GM23338 (cell line): ENCODE measurements at regions not wholly inside any gene's neighbourhood (a gene's known extent, or its start where the extent isn't known, plus 50 kb on each side); places are given as distances from the start of the nearest gene placed in this dataset.

Source experiments
- ATAC-seq: fragments of 200-7000 bp; cut with Tn5 transposase; 3 replicates; pipeline ENCODE4 v1.9.1; 2020
- DNase-seq: peaks from one replicate; pipeline ENCODE4 v3.0.0-alpha.2; 2015; ENCODE audit warnings: low spot score
- H2AFZ ChIP-seq: fragments of 200-600 bp; sonication (generic); 2 replicates; pipeline ENCODE4 v1.8.0; 2016; ENCODE audit warnings: antibody characterized with exemption, mild to moderate bottlenecking, moderate library complexity
- H3F3A ChIP-seq: fragments of 200-600 bp; sonication (generic); replicated peaks from 2 replicates; pipeline ENCODE4 v1.8.0; 2017; ENCODE audit warnings: antibody characterized with exemption, mixed run types, low read depth
- H3K27ac ChIP-seq: fragments of 200-600 bp; sonication (generic); 2 replicates; pipeline ENCODE4 v1.6.1; 2016; ENCODE audit warnings: low read depth
- H3K27me3 ChIP-seq: fragments of 200-600 bp; sonication (generic); 2 replicates; pipeline ENCODE4 v1.8.0; 2016; ENCODE audit warnings: mild to moderate bottlenecking, mixed run types, moderate library complexity; ENCODE audit not compliant: insufficient read depth
- H3K36me3 ChIP-seq: fragments of 200-600 bp; sonication (generic); 2 replicates; pipeline ENCODE4 v1.8.0; 2016; ENCODE audit warnings: mild to moderate bottlenecking; ENCODE audit not compliant: insufficient read depth
- H3K4me1 ChIP-seq: fragments of 200-600 bp; sonication (generic); 2 replicates; pipeline ENCODE4 v1.8.0; 2016; ENCODE audit warnings: mild to moderate bottlenecking, moderate library complexity; ENCODE audit not compliant: insufficient read depth
- H3K4me2 ChIP-seq: fragments of 200-600 bp; sonication (generic); 2 replicates; pipeline ENCODE4 v1.7.1; 2017; ENCODE audit warnings: mixed run types
- H3K4me3 ChIP-seq: fragments of 200-600 bp; sonication (generic); 2 replicates; pipeline ENCODE4 v1.6.1; 2016; ENCODE audit warnings: mixed run types
- H3K79me2 ChIP-seq: fragments of 200-600 bp; sonication (generic); replicated peaks from 2 replicates; pipeline ENCODE4 v1.8.0; 2017; ENCODE audit warnings: mild to moderate bottlenecking; ENCODE audit not compliant: insufficient read depth
- H3K9me2 ChIP-seq: fragments of 200-600 bp; sonication (generic); 2 replicates; pipeline ENCODE4 v1.8.0; 2017; ENCODE audit not compliant: insufficient read depth
- H4K20me1 ChIP-seq: fragments of 200-600 bp; sonication (generic); replicated peaks from 2 replicates; pipeline ENCODE4 v1.8.0; 2017; ENCODE audit warnings: mild to moderate bottlenecking; ENCODE audit not compliant: insufficient read depth
- H3K27ac Mint-ChIP-seq: 2 replicates; pipeline ENCODE4 v1.8.0; 2020; ENCODE audit warnings: inconsistent platforms, mild to moderate bottlenecking, moderate library complexity, mixed read lengths
- H3K27me3 Mint-ChIP-seq: 3 replicates; pipeline ENCODE4 v1.8.0; 2022; ENCODE audit warnings: low read depth, mild to moderate bottlenecking, moderate library complexity, mixed read lengths, inconsistent platforms; ENCODE audit not compliant: insufficient read depth, poor library complexity
- H3K36me3 Mint-ChIP-seq: 3 replicates; pipeline ENCODE4 v1.8.0; 2021; ENCODE audit warnings: low read depth, mild to moderate bottlenecking, inconsistent platforms, moderate library complexity, mixed read lengths
- H3K4me1 Mint-ChIP-seq: 3 replicates; pipeline ENCODE4 v1.8.0; 2020; ENCODE audit warnings: mild to moderate bottlenecking, inconsistent platforms, mixed read lengths
- H3K4me3 Mint-ChIP-seq: 3 replicates; pipeline ENCODE4 v1.8.0; 2021; ENCODE audit warnings: moderate library complexity, mild to moderate bottlenecking, inconsistent platforms, mixed read lengths
- H3K9me3 Mint-ChIP-seq: 3 replicates; pipeline ENCODE4 v1.8.0; 2020; ENCODE audit warnings: moderate library complexity, mild to moderate bottlenecking, inconsistent platforms, mixed read lengths
- CREB1 ChIP-seq: fragments of 250-450 bp; sonication (Bioruptor Pico); IDR thresholded peaks from 2 replicates; pipeline ENCODE4 v1.5.0; 2020; ENCODE audit warnings: low read depth, mild to moderate bottlenecking, moderate library complexity
- CTCF ChIP-seq, 2 experiments: fragments of 200-600 bp in 1 of 2; sonication (generic) in 1 of 2; conservative IDR thresholded peaks; 2 replicates each; pipeline versions ENCODE4 v1.5.1 to v1.6.1; 2016 to 2017; ENCODE audit warnings: antibody characterized with exemption in 2 of 2, low read depth in 2 of 2, mild to moderate bottlenecking in 2 of 2, moderate library complexity in 1 of 2
- EZH2 ChIP-seq: fragments of 200-600 bp; sonication (generic); IDR thresholded peaks from one replicate; pipeline ENCODE4 v1.8.0; 2017; ENCODE audit warnings: antibody characterized with exemption, mild to moderate bottlenecking, low read depth; ENCODE audit not compliant: unreplicated experiment
- POLR2AphosphoS5 ChIP-seq: IDR thresholded peaks from 2 replicates; pipeline ENCODE4 v1.6.1; 2016; ENCODE audit warnings: antibody characterized with exemption, low read depth
- REST ChIP-seq: IDR thresholded peaks from one replicate; pipeline ENCODE4 v1.6.1; 2018; ENCODE audit warnings: antibody characterized with exemption; ENCODE audit not compliant: unreplicated experiment
- ZNF114 ChIP-seq: fragments of 250-450 bp; sonication (Bioruptor Pico); IDR thresholded peaks from 2 replicates; pipeline ENCODE4 v1.5.0; 2020; ENCODE audit warnings: mild to moderate bottlenecking, moderate library complexity
- ZNF462 ChIP-seq: fragments of 250-450 bp; sonication (Bioruptor Pico); IDR thresholded peaks from 2 replicates; pipeline ENCODE4 v1.5.0; 2020; ENCODE audit warnings: mild to moderate bottlenecking, moderate library complexity

- Histone ChIP-seq H3F3A (no peaks in the 10 kb centered on the region), H3K27me3 (no peaks in the 10 kb centered on the region), H3K4me2 (no peak overlapping the region), H3K9me2 (no peaks in the 10 kb centered on the region), H3K4me1 (no peaks in the 10 kb centered on the region), H3K36me3 (0 out of 2 replicates have a peak, but pooled peaks cover 8% of the 10 kb centered on the region), H3K79me2 (no peaks in the 10 kb centered on the region), H3K4me3 (no peak overlapping the region), H3K27ac (no peak overlapping the region), H2AFZ (no peak overlapping the region), H4K20me1 (no peaks in the 10 kb centered on the region; the same call in 1 of the 2 replicates)
- no peak overlapping the region for H3K4me3 Mint-ChIP-seq
- peaks cover 16% of the 10 kb centered on the region; the same call in 2 of the 3 replicates for H3K36me3 Mint-ChIP-seq
- no peaks in the 10 kb centered on the region for H3K27me3 Mint-ChIP-seq
- TF ChIP-seq EZH2 (no peak), ZNF114 (CRISPR knock-in tag) (no peak), CTCF (conservative IDR thresholded peaks at IDR 0.05; ENCODE audit: low read depth in 2 of 2) (no peak), REST (no peak), CREB1 (CRISPR knock-in tag) (no peak), POLR2AphosphoS5 (no peak), ZNF462 (CRISPR knock-in tag) (no peak)
- no peak for DNase-seq
- no peak for ATAC-seq
- no peaks in the 10 kb centered on the region for H3K4me1 Mint-ChIP-seq
- H3K27ac Mint-ChIP-seq, result no peak overlapping the region
- H3K9me3 Mint-ChIP-seq, result no peaks in the 10 kb centered on the region; the same call in 2 of the 3 replicates
Observed at GRCh38 chr6:22106961-22107360, 189.9 kb downstream of the PRL start.
